Nucleus accumbens (tissue), 56 donors: ENCODE measurements at regions not wholly inside any gene's neighbourhood (a gene's known extent, or its start where the extent isn't known, plus 50 kb on each side); places are given as distances from the start of the nearest gene placed in this dataset.

ENCODE experiments used
- DNase-seq, 56 donors: peaks; one replicate each; lab custom pipeline; 2025; lab: John Stamatoyannopoulos, UW

GRCh38 chr19:31629579-31630363, 280.5 kb upstream of the TSHZ3 start:
- DNase-seq = no peak

DNA sequence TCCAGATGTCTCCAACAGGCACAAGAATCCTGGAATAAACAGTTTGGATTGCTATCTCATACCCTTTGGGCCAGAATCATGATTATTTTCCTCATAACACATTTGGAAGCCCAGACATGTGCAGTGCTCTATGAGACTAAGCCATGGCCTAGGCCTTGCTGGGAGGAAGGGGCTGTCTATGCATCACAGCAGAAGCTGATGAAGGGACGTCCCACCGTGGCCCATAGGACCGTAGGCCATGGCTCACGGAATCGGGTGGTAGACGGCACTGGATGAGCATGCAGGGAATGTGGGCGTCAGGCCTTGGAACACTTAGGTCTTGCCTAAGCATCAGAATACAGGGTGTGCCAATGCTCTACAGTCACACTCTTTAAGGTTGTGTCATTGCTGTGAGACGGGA, 283.8 kb upstream of the TSHZ3 start:
- DNase-seq = no peak

- DNase-seq = no peak
These were observed 290.1 kb upstream of the TSHZ3 start for GRCh38 chr19:31639306-31639705.

DNA sequence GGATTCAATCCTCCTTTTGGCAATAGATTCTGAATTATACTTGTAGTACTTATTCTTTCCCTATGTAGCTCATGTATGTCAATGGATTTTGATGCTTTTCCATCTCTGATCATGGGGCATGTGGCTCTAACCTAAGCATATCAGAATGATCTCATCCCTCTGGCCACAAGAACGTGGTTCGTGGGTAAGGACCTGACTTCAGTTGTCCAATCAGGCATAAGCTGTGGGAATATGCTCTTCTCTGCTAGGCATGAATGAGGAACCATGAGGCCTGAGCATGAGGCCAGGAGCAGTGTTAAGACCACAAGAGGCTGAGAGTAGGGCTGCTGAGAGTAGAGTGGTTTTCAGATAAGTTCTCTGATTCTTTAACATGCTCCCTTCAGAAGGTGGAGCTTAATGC, 292.4 kb upstream of the TSHZ3 start:
- DNase-seq = no peak

GRCh38 chr19:31648347-31648746, 299.1 kb upstream of the TSHZ3 start:
- DNase-seq = no peak

- DNase-seq = peak in 11 of 56 donors; percentile 1 to 21 (median 5)
These were observed 307.3 kb upstream of the TSHZ3 start for GRCh38 chr19:31656507-31656906.

- DNase-seq = no peak
These were observed 310.0 kb upstream of the TSHZ3 start for GRCh38 chr19:31658993-31659896.

GRCh38 chr19:31659897-31660210, 310.6 kb upstream of the TSHZ3 start:
- DNase-seq = no peak

- no peak for DNase-seq
These were observed 314.9 kb upstream of the TSHZ3 start for GRCh38 chr19:31664096-31664495.

DNA sequence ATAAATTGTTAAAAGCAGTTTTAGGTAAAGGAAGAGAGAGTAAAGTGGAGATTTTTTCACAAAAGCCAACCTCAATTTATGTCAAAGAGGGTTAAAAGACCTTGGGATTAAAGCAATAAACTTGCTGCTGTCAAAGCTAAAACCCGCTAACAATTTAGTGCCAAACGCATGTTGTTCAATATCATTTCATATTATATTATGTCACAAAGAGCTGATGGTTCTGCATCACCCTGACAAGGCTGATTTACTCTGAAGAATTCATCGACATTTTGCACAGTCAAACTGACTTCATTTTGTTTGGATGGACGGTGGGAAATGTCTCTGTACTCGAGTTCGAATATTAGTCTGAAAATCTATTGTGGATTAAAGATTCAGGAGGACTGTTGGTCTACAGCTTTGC, 315.8 kb upstream of the TSHZ3 start:
- DNase-seq = no peak

DNA sequence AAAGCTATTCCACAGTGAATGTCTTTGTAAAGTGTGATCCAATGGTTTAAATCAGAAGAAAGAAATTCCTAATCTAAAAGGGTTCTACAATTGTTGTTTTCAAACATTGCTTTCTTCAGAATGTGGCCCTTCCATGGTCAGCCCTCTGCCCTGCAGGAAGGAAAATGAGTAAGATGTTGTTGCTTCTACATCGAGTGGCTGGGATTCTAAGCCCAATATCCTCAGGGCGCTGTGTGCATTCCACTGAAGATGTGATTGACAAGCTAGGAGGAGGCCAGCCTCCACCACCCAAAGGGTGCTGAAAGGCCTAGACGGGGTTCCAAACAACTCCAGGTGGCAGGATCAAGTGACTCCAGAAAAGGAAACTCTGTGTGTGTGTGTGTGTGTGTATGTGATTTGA, 316.9 kb upstream of the TSHZ3 start:
- no peak for DNase-seq

- no peak for DNase-seq
These were observed 317.9 kb upstream of the TSHZ3 start for GRCh38 chr19:31667106-31667505.

- no peak for DNase-seq
These were observed 319.7 kb upstream of the TSHZ3 start for GRCh38 chr19:31668921-31669320.

DNA sequence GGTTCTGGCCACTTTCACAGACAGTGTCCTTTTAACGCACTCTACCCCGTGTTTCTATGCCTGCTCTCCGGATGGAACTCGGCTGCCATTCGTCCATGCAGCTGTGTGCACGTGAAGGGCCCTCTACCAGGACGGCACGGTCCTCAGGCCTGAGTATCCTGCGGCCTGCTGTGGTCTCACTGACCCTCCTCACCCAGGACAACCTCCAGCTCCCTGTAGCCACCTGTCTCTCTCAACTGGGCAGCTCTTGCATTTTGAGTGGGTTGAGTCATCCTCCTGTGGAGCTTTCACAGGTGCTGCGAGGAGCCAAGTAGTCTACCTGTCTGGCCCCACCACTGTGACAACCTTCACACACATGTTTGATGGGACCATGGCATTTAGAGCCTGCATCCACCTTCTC, 321.7 kb upstream of the TSHZ3 start:
- DNase-seq = no peak

DNA sequence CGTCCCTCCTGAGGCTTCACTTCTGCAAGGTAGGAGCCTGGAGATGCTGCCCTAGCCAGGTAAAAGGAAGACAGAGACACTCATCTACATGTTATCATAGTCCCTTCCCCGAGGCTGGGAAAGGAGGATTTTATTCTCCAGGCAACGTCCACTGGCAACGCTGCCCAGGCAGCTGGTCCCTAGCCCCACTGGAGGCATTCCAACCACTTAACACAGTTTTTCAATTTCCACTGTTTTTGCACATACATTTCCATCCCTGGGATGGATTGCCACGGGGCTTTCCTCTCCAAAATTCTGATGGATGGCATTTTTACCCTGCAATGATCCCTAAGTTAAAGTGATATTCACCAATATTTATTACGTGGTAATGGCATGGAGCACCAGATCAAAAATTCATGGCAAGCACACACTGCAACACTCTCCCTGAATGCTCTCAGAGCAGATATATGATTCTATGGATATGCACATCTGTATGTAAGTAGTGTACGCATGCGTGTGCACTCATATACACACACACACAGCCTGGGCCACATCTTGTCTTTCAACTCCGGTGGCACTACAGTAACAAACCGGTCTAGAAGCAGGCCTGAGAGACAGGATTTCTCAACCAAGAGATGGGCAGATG, 322.3 kb upstream of the TSHZ3 start:
- DNase-seq = no peak

DNA sequence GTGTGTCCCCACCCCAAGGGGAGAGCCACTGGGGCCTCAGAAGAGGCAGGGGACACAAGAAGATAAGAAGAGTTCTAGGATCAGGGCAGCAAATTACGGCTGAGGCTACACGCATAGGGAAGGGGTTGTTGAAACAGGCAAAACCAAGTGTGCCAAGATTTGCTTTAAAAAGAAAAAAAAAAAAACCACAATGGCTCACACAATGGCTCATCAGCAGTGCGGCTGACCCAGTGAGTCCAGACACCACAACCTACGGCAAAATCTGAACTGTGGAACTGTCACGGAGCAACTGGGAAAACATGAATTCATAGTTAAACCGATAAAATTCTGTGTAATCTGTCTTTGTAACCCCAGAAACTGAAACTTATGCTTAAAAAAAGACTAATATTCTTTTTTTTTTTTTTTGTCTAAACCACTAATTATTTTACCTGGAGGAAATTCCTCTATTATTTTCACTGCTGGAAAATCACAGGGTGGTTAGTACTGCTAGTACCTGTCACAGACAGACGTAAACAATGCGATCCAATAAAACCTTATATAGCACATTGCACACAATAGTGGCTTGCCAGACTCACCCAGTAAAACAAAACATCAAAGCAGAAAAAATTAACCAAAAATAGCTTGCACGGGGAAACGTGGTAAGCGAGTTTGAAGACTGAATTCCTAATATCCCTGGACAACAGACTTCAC, 325.4 kb upstream of the TSHZ3 start:
- no peak for DNase-seq

DNA sequence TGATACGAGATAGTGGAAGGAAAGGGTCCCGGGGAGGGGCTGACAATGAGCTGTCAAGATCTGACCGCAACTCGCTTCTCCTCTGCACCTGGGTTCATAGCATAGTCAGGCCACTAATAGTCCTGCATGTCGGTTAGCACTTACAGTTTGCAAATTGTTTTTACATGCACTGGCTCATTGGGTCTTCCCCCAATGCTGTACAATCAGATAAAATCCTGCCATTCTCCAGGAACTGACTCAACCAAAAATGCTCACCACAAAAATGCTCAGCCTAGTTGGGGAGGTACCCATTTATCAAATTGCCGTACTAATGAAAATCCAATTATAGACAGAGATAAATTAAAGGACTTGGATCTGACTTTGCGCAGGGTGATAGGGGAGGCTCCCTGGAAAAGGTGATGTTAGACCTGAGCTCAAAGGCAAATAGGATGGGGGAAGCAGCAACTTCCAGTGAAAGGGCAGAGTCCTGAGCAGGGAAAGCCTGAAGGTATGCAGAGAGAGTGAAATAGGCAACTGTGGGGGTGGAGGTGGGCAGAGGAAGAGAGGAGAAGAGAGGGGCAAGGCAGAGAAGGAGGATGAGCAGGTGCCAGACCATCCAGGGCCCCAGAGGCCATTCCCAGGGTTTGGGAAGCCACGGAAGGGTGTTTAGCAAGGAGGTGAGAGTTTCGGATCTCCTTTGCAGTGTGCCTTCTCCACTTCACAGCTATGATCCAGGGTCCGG, 326.1 kb upstream of the TSHZ3 start:
- DNase-seq = no peak

GRCh38 chr19:31676271-31677004, 327.2 kb upstream of the TSHZ3 start:
- DNase-seq = no peak

DNA sequence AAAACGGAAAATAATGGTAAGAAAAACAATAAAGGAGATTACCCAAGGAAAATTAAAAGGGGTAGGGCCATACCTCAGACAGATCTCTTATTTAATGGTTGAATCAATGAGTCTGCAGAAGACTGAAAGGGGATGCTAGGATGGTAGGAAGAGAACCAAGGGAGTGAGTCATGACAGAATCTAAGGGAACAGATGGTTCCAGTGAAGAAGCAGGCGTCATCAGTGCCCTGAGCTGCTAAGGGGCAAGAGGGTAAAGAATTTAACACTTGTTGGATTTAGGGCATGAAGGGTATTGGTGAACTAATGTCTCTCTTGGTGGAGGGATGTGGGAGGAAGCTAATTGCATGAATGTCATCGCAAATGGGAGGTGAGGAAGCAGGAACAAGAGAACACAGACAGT, 329.2 kb upstream of the TSHZ3 start:
- DNase-seq = no peak

DNA sequence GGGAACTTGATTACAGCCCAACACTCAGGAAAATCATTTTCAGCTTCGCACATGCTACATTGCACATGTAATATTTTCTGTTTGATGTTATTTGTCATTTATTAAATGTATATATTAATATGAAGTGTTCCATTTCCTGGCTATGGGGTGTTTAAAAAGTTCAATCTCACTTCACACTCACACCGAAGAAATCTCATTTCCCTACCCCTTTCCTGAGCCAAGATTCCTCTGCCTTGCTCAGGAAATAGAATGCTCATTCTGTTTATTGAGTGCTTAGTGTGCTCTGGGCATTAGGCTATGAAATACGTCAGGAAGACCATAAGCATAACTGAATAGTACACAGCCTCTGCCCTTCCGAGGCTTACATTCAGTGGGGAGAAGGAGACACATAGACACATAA, 331.9 kb upstream of the TSHZ3 start:
- no peak for DNase-seq
